ENCODE measurements at regions not wholly inside any gene's neighbourhood (a gene's known extent, or its start where the extent isn't known, plus 50 kb on each side); places are given as distances from the start of the nearest gene placed in this dataset.

- TF ChIP-seq POLR2AphosphoS5 (IDR thresholded peaks at IDR 0.05) (no peak), CTCF (IDR thresholded peaks at IDR 0.05) (no peak), POLR2A (IDR thresholded peaks at IDR 0.05) (no peak)
These were observed 79.2 kb upstream of the RPRM start for GRCh38 chr2:153557714-153558113.
